Heart left ventricle (tissue), 13 donors: ENCODE measurements at regions not wholly inside any gene's neighbourhood (a gene's known extent, or its start where the extent isn't known, plus 50 kb on each side); places are given as distances from the start of the nearest gene placed in this dataset.

Source experiments
- POLR2A ChIP-seq, 2 donors: fragments of 450-650 bp; IDR thresholded peaks; one replicate each; pipeline ENCODE4 v1.6.1; 2017; ENCODE audit warnings: antibody characterized with exemption in 2 of 2, mild to moderate bottlenecking in 2 of 2, moderate library complexity in 2 of 2
- TF ChIP-seq, protein P1 (sequence below), 12 donors: fragments of 200-600 bp; sonication (generic) in 4 of 12; IDR thresholded peaks; one replicate each; pipeline versions ENCODE4 v1.5.0 to v1.8.0; 2018 to 2022; ENCODE audit warnings: antibody characterized with exemption in 12 of 12, mild to moderate bottlenecking in 5 of 12
- donor health status: ischemic (EF 13 %, LVEDD 7.1; RV severe dilation, severe dysfunction).
- donor health status: DM: no; HTN: yes; CAD: no.
- donor health status: DM: no; HTN: no; CAD: no.
- donor health status: ischemic (EF 25% LVEDD 6.9; RV normal size, moderate dysfunction).
- donor health status: ischemic (EF 25% LVEDD 5.7; RV mildly dilated, moderate dysfunction).
- donor health status: ischemic (EF 35%, LVEDD 5.7; RV mildly dilated, moderate dysfunction).
- donor health status: nonischemic (EF 11% LVEDD 7.7; RV severe dilation, severe dysfunction).
- donor health status: DM: yes; HTN: yes; CAD: no.
- donor health status: PGD.
- donor health status: ischemic (EF 29% LVEDD 5.4; RV normal size, mild dysfunction).
- donor health status: nonischemic (EF 23%, LVEDD 6.1; RV moderate dilation, normal function).

GRCh38 chr20:20897145-20897544, 184.7 kb upstream of the RALGAPA2 start:
- TF ChIP-seq, protein P1, sequence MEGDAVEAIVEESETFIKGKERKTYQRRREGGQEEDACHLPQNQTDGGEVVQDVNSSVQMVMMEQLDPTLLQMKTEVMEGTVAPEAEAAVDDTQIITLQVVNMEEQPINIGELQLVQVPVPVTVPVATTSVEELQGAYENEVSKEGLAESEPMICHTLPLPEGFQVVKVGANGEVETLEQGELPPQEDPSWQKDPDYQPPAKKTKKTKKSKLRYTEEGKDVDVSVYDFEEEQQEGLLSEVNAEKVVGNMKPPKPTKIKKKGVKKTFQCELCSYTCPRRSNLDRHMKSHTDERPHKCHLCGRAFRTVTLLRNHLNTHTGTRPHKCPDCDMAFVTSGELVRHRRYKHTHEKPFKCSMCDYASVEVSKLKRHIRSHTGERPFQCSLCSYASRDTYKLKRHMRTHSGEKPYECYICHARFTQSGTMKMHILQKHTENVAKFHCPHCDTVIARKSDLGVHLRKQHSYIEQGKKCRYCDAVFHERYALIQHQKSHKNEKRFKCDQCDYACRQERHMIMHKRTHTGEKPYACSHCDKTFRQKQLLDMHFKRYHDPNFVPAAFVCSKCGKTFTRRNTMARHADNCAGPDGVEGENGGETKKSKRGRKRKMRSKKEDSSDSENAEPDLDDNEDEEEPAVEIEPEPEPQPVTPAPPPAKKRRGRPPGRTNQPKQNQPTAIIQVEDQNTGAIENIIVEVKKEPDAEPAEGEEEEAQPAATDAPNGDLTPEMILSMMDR (IDR thresholded peaks at IDR 0.05): no peak
- no peak for TF ChIP-seq POLR2A (IDR thresholded peaks at IDR 0.05)
